Adrenal gland (tissue), 9 donors: ENCODE measurements at regions not wholly inside any gene's neighbourhood (a gene's known extent, or its start where the extent isn't known, plus 50 kb on each side); places are given as distances from the start of the nearest gene placed in this dataset.

Experiments used
- DNase-seq, 7 donors: peaks; one replicate each; pipeline ENCODE4 v3.0.0-alpha.2; 2019 to 2020
- H3K27ac ChIP-seq, 5 donors: fragments of 200-600 bp; sonication (generic) in 4 of 5; 1 replicate in 3 of 5; 2 replicates in 2 of 5; pipeline versions ENCODE4 v1.5.1 to v1.8.0; 2016 to 2020; ENCODE audit warnings: mild to moderate bottlenecking in 1 of 5
- H3K27me3 ChIP-seq: fragments of 200-600 bp; 2 replicates; pipeline ENCODE4 v1.8.0; 2021
- H3K36me3 ChIP-seq, 2 donors: fragments of 200-600 bp; replicated peaks in 1 of 2; 1 replicate in 1 of 2; 2 replicates in 1 of 2; pipeline versions ENCODE4 v1.5.1 to v1.8.0; 2018 to 2022
- H3K4me1 ChIP-seq, 2 donors: fragments of 200-600 bp; replicated peaks in 1 of 2; 1 replicate in 1 of 2; 2 replicates in 1 of 2; pipeline versions ENCODE4 v1.5.1 to v1.8.0; 2018 to 2021
- H3K4me3 ChIP-seq, 4 donors: fragments of 200-600 bp; sonication (generic) in 3 of 4; one replicate each; pipeline ENCODE4 v1.5.1; 2016 to 2018
- H3K9me3 ChIP-seq, 3 donors: fragments of 200-600 bp; sonication (generic) in 1 of 3; replicated peaks in 1 of 3; 1 replicate in 2 of 3; 2 replicates in 1 of 3; pipeline versions ENCODE4 v1.5.1 to v1.8.0; 2016 to 2021
- CTCF ChIP-seq, 6 experiments: fragments of 450-650 bp in 4 of 6; fragments of 200-600 bp in 2 of 6; sonication (generic) in 1 of 6; IDR thresholded peaks; 1 replicate in 5 of 6; 2 replicates in 1 of 6; pipeline versions ENCODE4 v1.5.1 to v1.8.0; 2016 to 2021; ENCODE audit warnings: antibody characterized with exemption in 6 of 6, mild to moderate bottlenecking in 2 of 6, moderate library complexity in 1 of 6
- POLR2A ChIP-seq, 2 donors: fragments of 450-650 bp; IDR thresholded peaks; one replicate each; pipeline ENCODE4 v1.6.1; 2017; ENCODE audit warnings: antibody characterized with exemption in 2 of 2, mild to moderate bottlenecking in 2 of 2, moderate library complexity in 1 of 2
- WGBS, 4 donors: extraction: QIAGEN DNeasy Blood & Tissue Kit in 2 of 4; methylation state at CpG; one replicate each; pipeline versions ENCODE4 v1.1.5 to v1.1.7; 2013 to 2017; 5-methylcytosine and 5-hydroxymethylcytosine counted together
- intact Hi-C, 2 donors: fragments of 100-400 bp; cut with DNase I; formaldehyde crosslinking; loops; one replicate each; pipeline versions ENCODE4 v1.14.1 to v1.15.0; 2022 to 2023
- small RNA-seq, 2 donors: library from RNA; depleted of rRNA; stranded (forward); fragments of <200 nt; gene quantifications; one replicate each; pipeline ENCODE3, GENCODE V24; 2016
- donor health status: healthy with polysubstance abuse.
- donor health status: Bipolar disorder and iron deficiency.
- donor health status: DM: yes; HTN: yes; CAD: no.
- donor health status: DM: no; HTN: no; CAD: no.
- donor health status: DM: no; HTN: no; CAD: no.

DNA sequence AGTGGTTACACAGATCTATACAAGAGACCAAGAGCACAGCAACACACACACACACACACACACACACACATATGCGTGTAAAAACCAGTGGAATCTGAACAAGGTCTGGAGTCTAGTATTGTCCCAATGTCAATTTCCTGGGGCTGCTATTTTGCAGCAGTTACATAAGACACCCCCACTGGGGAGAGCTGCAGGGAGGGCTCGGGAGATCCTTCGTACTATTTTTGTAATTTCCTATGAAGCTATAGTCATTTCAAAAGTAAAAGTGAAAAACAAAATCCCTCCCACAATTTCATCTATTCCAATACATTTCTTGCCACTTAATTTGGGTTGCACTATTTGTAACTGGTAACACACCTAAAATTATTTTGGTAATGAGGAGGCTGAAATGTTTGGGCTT, 68.5 kb downstream of the C16orf95 start:
- Histone ChIP-seq H3K4me1 (no peaks in the 10 kb centered on the region), H3K36me3 (no peaks in the 10 kb centered on the region), H3K4me3 (no peak overlapping the region), H3K27ac (no peak overlapping the region), H3K9me3 (no peaks in the 10 kb centered on the region), H3K27me3 (no peaks in the 10 kb centered on the region)
- 45 to 66% (median 55%) methylated on average over 3 of the region's 3 CpGs for WGBS, 4 donors
- intact Hi-C loops, result no loop called here
- DNase-seq, result no peak
- TF ChIP-seq POLR2A (IDR thresholded peaks at IDR 0.05) (no peak), CTCF (IDR thresholded peaks at IDR 0.05) (no peak)

DNA sequence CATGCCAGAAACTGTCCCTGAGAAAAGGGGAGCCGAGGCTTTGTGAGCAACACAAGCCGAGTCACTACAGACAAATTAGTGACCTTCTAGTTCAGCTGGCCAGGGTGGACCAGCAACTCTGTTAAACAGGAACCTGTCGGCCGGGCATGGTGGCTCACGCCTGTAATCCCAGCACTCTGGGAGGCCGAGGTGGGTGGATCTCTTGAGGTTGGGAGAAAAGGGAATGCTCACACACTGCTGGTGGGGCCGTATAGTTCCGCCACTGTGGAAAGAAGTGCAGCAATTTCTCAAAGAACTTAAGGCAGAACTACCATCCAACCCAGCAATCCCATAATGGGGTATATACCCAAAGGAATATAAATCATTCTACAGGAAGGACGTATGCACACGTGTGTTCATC, 67.8 kb downstream of the C16orf95 start:
- Histone ChIP-seq H3K9me3 (no peaks in the 10 kb centered on the region), H3K27me3 (no peaks in the 10 kb centered on the region), H3K27ac (no peak overlapping the region), H3K4me3 (no peak overlapping the region), H3K4me1 (no peaks in the 10 kb centered on the region), H3K36me3 (no peaks in the 10 kb centered on the region)
- DNase-seq, result no peak
- TF ChIP-seq CTCF (IDR thresholded peaks at IDR 0.05) (no peak), POLR2A (IDR thresholded peaks at IDR 0.05) (no peak)
- 85 to 88% (median 87%) methylated on average over 9 to 10 of the region's 10 CpGs for WGBS, 4 donors
- intact Hi-C loops, result no loop called here

DNA sequence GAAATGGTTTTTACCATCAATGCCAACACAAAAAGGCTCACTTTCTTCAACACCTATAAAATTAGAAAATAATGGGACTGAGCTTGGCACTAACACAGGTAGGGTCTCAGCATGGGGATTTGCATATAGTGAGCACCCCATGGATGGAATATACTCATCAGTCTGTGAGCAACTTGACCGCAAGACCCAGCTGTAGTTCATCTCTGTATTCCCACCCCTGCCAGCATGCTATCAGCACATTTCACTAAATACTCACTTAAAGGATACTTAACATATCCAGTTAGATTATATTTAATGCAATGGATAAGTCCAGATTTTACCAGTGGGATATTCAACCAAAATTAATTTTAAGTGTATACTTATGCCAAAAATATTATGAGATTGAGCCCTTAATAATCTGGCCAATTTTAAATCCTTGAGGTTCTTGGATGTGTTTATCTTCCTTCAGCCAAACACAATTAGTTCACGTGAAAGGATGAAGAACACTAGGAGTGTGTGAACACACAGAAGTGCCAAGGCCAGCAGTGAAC, 66.7 kb downstream of the C16orf95 start:
- TF ChIP-seq CTCF (IDR thresholded peaks at IDR 0.05) (no peak), POLR2A (IDR thresholded peaks at IDR 0.05) (no peak)
- no peak overlapping the region for H3K27ac ChIP-seq
- intact Hi-C loops, result no loop called here
- H3K4me1 ChIP-seq, result no peaks in the 10 kb centered on the region
- WGBS, 4 donors, result 65 to 89% (median 82%) methylated on average over 2 of the region's 2 CpGs
- H3K4me3 ChIP-seq, result no peak overlapping the region
- H3K9me3 ChIP-seq, result no peaks in the 10 kb centered on the region
- no peak for DNase-seq
- H3K27me3 ChIP-seq, result no peaks in the 10 kb centered on the region
- H3K36me3 ChIP-seq, result no peaks in the 10 kb centered on the region

GRCh38 chr16:87252269-87252970, 64.8 kb downstream of the C16orf95 start:
- H3K36me3 ChIP-seq, result no peaks in the 10 kb centered on the region
- H3K27me3 ChIP-seq, result no peaks in the 10 kb centered on the region
- intact Hi-C loops, result no loop called here
- no peak overlapping the region for H3K27ac ChIP-seq
- DNase-seq, result no peak
- no peak overlapping the region for H3K4me3 ChIP-seq
- H3K9me3 ChIP-seq, result no peaks in the 10 kb centered on the region
- WGBS, 4 donors, result 82 to 85% (median 83%) methylated on average over 12 of the region's 12 CpGs
- TF ChIP-seq CTCF (IDR thresholded peaks at IDR 0.05) (no peak), POLR2A (IDR thresholded peaks at IDR 0.05) (no peak)
- H3K4me1 ChIP-seq, result no peaks in the 10 kb centered on the region

Small RNA genes lying in the stretch of these regions (small RNA-seq; reads per million reads assigned to genes)
- gene AC093519.1, result 0 reads per million in 2 donors
